CD4-positive, CD25-positive, alpha-beta regulatory T cell (primary cell): ENCODE measurements at regions not wholly inside any gene's neighbourhood (a gene's known extent, or its start where the extent isn't known, plus 50 kb on each side); places are given as distances from the start of the nearest gene placed in this dataset.

Experiments
- ATAC-seq, 2 donors: fragments of 150-1000 bp; cut with Tn5 transposase; one replicate each; pipeline ENCODE4 v1.10.0; 2021; ENCODE audit warnings: low read depth in 2 of 2, moderate number of reproducible peaks in 2 of 2, moderate library complexity in 1 of 2
- DNase-seq, 3 donors: peaks; one replicate each; pipeline versions ENCODE4 v3.0.0 to v3.0.0-alpha.2; 2012 to 2022; ENCODE audit warnings: mixed read lengths in 1 of 3
- H3K27ac ChIP-seq: one replicate; pipeline ENCODE4 v1.7.0; 2013; ENCODE audit warnings: mild to moderate bottlenecking, low read length; ENCODE audit not compliant: insufficient read depth, poor library complexity, severe bottlenecking
- H3K27me3 ChIP-seq: one replicate; pipeline ENCODE4 v1.7.0; 2013; ENCODE audit warnings: low read length; ENCODE audit not compliant: control insufficient read depth, insufficient read depth
- H3K36me3 ChIP-seq: one replicate; pipeline ENCODE4 v1.7.0; 2013; ENCODE audit warnings: mild to moderate bottlenecking, low read length, moderate library complexity; ENCODE audit not compliant: control insufficient read depth, insufficient read depth
- H3K4me1 ChIP-seq: 2 replicates; pipeline ENCODE4 v1.7.0; 2013; ENCODE audit warnings: mild to moderate bottlenecking, low read length; ENCODE audit not compliant: insufficient read depth, control insufficient read depth, poor library complexity, severe bottlenecking
- H3K4me3 ChIP-seq: one replicate; pipeline ENCODE4 v1.7.0; 2013; ENCODE audit warnings: low read depth, mild to moderate bottlenecking, low read length, moderate library complexity
- H3K9me3 ChIP-seq, 2 experiments: 1 replicate in 1 of 2; 2 replicates in 1 of 2; pipeline ENCODE4 v1.7.0; 2013; ENCODE audit warnings: low read length in 2 of 2, mild to moderate bottlenecking in 1 of 2, moderate library complexity in 1 of 2; ENCODE audit not compliant: control insufficient read depth in 2 of 2
- H3K27ac Mint-ChIP-seq, 3 donors: one replicate each; pipeline ENCODE4 v1.8.0; 2020 to 2022; ENCODE audit warnings: mild to moderate bottlenecking in 3 of 3, mixed read lengths in 3 of 3, moderate library complexity in 2 of 3
- H3K27me3 Mint-ChIP-seq: one replicate; pipeline ENCODE4 v1.8.0; 2022; ENCODE audit warnings: mild to moderate bottlenecking, mixed read lengths
- H3K36me3 Mint-ChIP-seq: one replicate; pipeline ENCODE4 v1.8.0; 2020; ENCODE audit warnings: mixed read lengths
- H3K4me1 Mint-ChIP-seq, 4 donors: one replicate each; pipeline ENCODE4 v1.8.0; 2020 to 2022; ENCODE audit warnings: mixed read lengths in 4 of 4, mild to moderate bottlenecking in 1 of 4
- H3K4me3 Mint-ChIP-seq, 4 donors: one replicate each; pipeline ENCODE4 v1.8.0; 2020 to 2022; ENCODE audit warnings: mild to moderate bottlenecking in 4 of 4, mixed read lengths in 4 of 4, moderate library complexity in 3 of 4
- H3K9me3 Mint-ChIP-seq, 7 donors: one replicate each; pipeline ENCODE4 v1.8.0; 2020 to 2022; ENCODE audit warnings: mixed read lengths in 7 of 7, mild to moderate bottlenecking in 3 of 7, moderate library complexity in 2 of 7

DNA sequence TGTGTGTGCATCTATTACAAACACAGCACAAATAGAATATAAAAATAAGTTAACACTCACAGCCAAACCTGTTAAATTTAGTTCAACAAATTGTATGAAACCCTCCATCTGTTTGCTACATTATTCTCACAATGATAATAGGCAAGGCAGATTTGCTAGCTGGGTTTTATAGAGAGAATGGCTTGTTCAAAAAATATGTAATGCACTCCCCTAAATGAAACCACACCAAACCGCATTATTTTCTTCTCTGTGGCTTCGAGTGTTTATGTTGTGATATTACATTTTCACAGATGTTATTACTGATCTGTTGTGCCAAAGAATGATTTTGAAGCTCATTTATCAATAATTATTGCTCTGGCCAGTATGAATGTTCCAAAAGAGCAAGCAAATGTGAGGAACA, 92.9 kb downstream of the SPATA31D1 start:
- ATAC-seq (no peak), DNase-seq (no peak)
- no peaks in the 10 kb centered on the region for H3K4me1 Mint-ChIP-seq
- Histone ChIP-seq H3K27me3 (no peaks in the 10 kb centered on the region), H3K27ac (no peak overlapping the region), H3K36me3 (no peaks in the 10 kb centered on the region), H3K4me3 (no peak overlapping the region), H3K4me1 (no peaks in the 10 kb centered on the region), H3K9me3 (no peaks in the 10 kb centered on the region)
- no peaks in the 10 kb centered on the region for H3K27me3 Mint-ChIP-seq
- H3K9me3 Mint-ChIP-seq, result peaks cover 0 to 16% (median 5%) of the 10 kb centered on the region in 7 donors
- H3K4me3 Mint-ChIP-seq, result no peak overlapping the region
- no peaks in the 10 kb centered on the region for H3K36me3 Mint-ChIP-seq
- no peak overlapping the region for H3K27ac Mint-ChIP-seq

DNA sequence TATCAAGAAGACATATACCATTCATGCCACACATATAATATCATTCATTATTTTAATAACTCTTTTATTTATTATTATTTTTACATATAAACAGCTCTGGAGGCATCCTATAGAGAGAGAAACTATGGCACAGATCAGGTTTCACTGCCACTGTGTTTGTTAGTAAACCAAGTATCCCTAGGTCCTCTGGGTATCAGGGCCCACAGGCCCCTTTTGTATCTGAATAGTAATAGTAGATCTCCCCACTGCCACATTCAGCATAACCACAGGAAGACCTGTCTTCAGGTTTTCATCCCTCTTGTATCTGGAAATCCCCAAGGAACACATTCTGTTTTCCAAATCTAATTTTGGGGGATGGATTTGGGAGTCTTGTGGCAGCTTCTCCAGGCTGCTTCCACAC, 94.0 kb downstream of the SPATA31D1 start:
- H3K36me3 Mint-ChIP-seq, result no peaks in the 10 kb centered on the region
- no peak overlapping the region for H3K4me3 ChIP-seq
- H3K9me3 Mint-ChIP-seq, result peaks cover 0 to 19% (median 2%) of the 10 kb centered on the region in 7 donors
- H3K4me3 Mint-ChIP-seq, result no peak overlapping the region
- H3K4me1 Mint-ChIP-seq, result no peaks in the 10 kb centered on the region
- no peaks in the 10 kb centered on the region for H3K9me3 ChIP-seq
- no peaks in the 10 kb centered on the region for H3K4me1 ChIP-seq
- H3K36me3 ChIP-seq, result no peaks in the 10 kb centered on the region
- no peaks in the 10 kb centered on the region for H3K27me3 Mint-ChIP-seq
- ATAC-seq (no peak), DNase-seq (no peak)
- H3K27me3 ChIP-seq, result no peaks in the 10 kb centered on the region
- no peak overlapping the region for H3K27ac Mint-ChIP-seq
- H3K27ac ChIP-seq, result no peak overlapping the region

GRCh38 chr9:82088591-82088990, 100.0 kb downstream of the SPATA31D1 start:
- Histone ChIP-seq H3K27me3 (no peaks in the 10 kb centered on the region), H3K4me1 (no peaks in the 10 kb centered on the region), H3K36me3 (no peaks in the 10 kb centered on the region), H3K27ac (no peak overlapping the region), H3K9me3 (no peaks in the 10 kb centered on the region), H3K4me3 (no peak overlapping the region)
- H3K4me3 Mint-ChIP-seq, result no peak overlapping the region
- H3K27me3 Mint-ChIP-seq, result no peaks in the 10 kb centered on the region
- peaks cover 0 to 19% (median 4%) of the 10 kb centered on the region in 7 donors for H3K9me3 Mint-ChIP-seq
- no peak overlapping the region for H3K27ac Mint-ChIP-seq
- H3K36me3 Mint-ChIP-seq, result no peaks in the 10 kb centered on the region
- ATAC-seq (no peak), DNase-seq (no peak)
- no peaks in the 10 kb centered on the region for H3K4me1 Mint-ChIP-seq

DNA sequence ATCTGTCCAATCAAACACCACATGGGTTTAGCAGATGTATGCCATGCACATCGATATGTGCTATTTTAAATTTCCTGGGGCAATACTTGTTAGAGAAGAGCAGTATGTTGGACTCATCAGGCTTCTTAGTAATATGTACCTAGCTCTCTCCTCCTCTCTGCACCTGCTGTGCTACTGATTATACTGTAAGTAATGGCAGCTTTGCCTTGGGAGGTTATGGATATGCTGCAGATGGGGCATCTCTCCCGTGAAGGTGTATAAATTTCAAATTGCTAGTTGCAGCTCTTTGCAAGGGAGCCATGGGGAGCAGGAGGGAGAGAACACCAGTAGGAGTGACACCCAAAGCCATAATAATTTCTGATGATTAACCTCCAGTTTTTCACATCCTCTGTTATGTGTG, 101.5 kb downstream of the SPATA31D1 start:
- no peak overlapping the region for H3K27ac ChIP-seq
- no peak overlapping the region for H3K4me3 Mint-ChIP-seq
- H3K36me3 Mint-ChIP-seq, result no peaks in the 10 kb centered on the region
- no peaks in the 10 kb centered on the region for H3K4me1 Mint-ChIP-seq
- H3K9me3 ChIP-seq, result no peaks in the 10 kb centered on the region
- no peak overlapping the region for H3K27ac Mint-ChIP-seq
- peaks cover 3 to 19% (median 4%) of the 10 kb centered on the region in 7 donors for H3K9me3 Mint-ChIP-seq
- H3K36me3 ChIP-seq, result no peaks in the 10 kb centered on the region
- no peaks in the 10 kb centered on the region for H3K27me3 ChIP-seq
- ATAC-seq, result no peak
- no peak overlapping the region for H3K4me3 ChIP-seq
- no peaks in the 10 kb centered on the region for H3K27me3 Mint-ChIP-seq
- no peak for DNase-seq
- no peaks in the 10 kb centered on the region for H3K4me1 ChIP-seq

DNA sequence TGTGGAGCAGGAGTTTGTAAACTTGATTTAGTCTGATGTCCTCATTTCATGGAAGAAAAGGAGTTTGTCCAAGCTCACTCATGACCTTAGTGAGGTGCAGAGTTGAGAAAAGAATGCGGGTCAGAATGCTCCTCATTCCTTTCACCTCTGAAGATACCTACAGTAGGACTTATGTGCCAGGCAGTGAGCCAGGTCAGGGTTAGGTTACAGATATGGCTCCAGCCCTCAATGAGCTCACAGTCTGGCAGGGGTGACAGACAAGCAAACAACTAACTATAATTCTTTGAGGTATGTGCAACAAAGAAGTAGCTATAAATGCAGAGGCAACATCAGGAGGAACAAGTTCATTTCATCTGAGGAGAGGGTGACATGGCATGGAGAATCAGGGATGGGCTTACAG, 102.5 kb downstream of the SPATA31D1 start:
- Histone ChIP-seq H3K27ac (no peak overlapping the region), H3K4me1 (no peaks in the 10 kb centered on the region), H3K9me3 (no peaks in the 10 kb centered on the region), H3K36me3 (no peaks in the 10 kb centered on the region), H3K4me3 (no peak overlapping the region), H3K27me3 (no peaks in the 10 kb centered on the region)
- Mint-ChIP-seq H3K27ac (no peak overlapping the region), H3K27me3 (no peaks in the 10 kb centered on the region), H3K36me3 (no peaks in the 10 kb centered on the region), H3K9me3 (peaks cover 3 to 14% (median 4%) of the 10 kb centered on the region in 7 donors), H3K4me1 (no peaks in the 10 kb centered on the region), H3K4me3 (no peak overlapping the region)
- no peak for ATAC-seq
- no peak for DNase-seq

- Histone ChIP-seq H3K36me3 (no peaks in the 10 kb centered on the region), H3K9me3 (no peaks in the 10 kb centered on the region), H3K4me3 (no peak overlapping the region), H3K4me1 (no peaks in the 10 kb centered on the region), H3K27me3 (no peaks in the 10 kb centered on the region), H3K27ac (no peak overlapping the region)
- Mint-ChIP-seq H3K9me3 (peaks cover 0 to 14% (median 4%) of the 10 kb centered on the region in 7 donors), H3K27ac (no peak overlapping the region), H3K27me3 (no peaks in the 10 kb centered on the region), H3K4me1 (no peaks in the 10 kb centered on the region), H3K4me3 (no peak overlapping the region), H3K36me3 (no peaks in the 10 kb centered on the region)
- DNase-seq, result no peak
- ATAC-seq, result no peak
These were observed 103.0 kb downstream of the SPATA31D1 start for GRCh38 chr9:82091610-82092009.

DNA sequence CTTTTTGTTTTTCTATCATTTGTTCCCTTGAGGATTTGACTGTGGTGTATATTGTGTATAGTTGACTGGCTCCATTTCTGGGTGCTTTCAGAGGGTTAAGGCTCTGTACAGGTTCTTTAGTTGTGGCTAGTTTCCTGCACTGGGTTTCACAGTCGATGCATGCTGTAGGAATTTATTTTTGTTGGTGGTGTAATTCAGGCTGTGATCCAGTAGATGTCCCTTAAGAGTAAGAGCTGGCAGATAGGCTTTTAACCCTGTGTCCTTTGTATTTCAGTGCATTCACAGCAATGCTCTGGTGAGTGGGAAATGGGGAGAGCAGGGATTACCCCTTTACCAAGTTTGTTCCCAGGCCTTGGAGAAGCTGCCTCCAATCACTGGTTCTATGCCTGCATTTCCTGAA, 112.9 kb downstream of the SPATA31D1 start:
- no peaks in the 10 kb centered on the region for H3K9me3 ChIP-seq
- Mint-ChIP-seq H3K36me3 (no peaks in the 10 kb centered on the region), H3K4me1 (no peaks in the 10 kb centered on the region), H3K27ac (no peak overlapping the region), H3K4me3 (no peak overlapping the region), H3K9me3 (peaks cover 6 to 35% (median 11%) of the 10 kb centered on the region in 7 donors), H3K27me3 (no peaks in the 10 kb centered on the region)
- no peaks in the 10 kb centered on the region for H3K4me1 ChIP-seq
- DNase-seq, result no peak
- no peak for ATAC-seq
- H3K36me3 ChIP-seq, result no peaks in the 10 kb centered on the region
- no peak overlapping the region for H3K4me3 ChIP-seq
- no peak overlapping the region for H3K27ac ChIP-seq
- no peaks in the 10 kb centered on the region for H3K27me3 ChIP-seq

GRCh38 chr9:82104252-82104651, 115.7 kb downstream of the SPATA31D1 start:
- H3K27ac Mint-ChIP-seq, result no peak overlapping the region

More at GRCh38 chr9:82104252-82104651, 115.7 kb downstream of the SPATA31D1 start:
- H3K9me3 ChIP-seq, result no peaks in the 10 kb centered on the region
- ATAC-seq, result no peak
- H3K27ac ChIP-seq, result no peak overlapping the region
- H3K4me1 ChIP-seq, result no peaks in the 10 kb centered on the region
- H3K36me3 Mint-ChIP-seq, result no peaks in the 10 kb centered on the region
- no peak for DNase-seq
- H3K4me3 Mint-ChIP-seq, result no peak overlapping the region
- H3K4me1 Mint-ChIP-seq, result no peaks in the 10 kb centered on the region
- H3K4me3 ChIP-seq, result no peak overlapping the region
- H3K9me3 Mint-ChIP-seq, result peaks cover 4 to 24% (median 6%) of the 10 kb centered on the region in 7 donors
- H3K27me3 ChIP-seq, result no peaks in the 10 kb centered on the region
- no peaks in the 10 kb centered on the region for H3K27me3 Mint-ChIP-seq
- H3K36me3 ChIP-seq, result no peaks in the 10 kb centered on the region
